Neural cell (in vitro differentiated cells): ENCODE measurements at regions not wholly inside any gene's neighbourhood (a gene's known extent, or its start where the extent isn't known, plus 50 kb on each side); places are given as distances from the start of the nearest gene placed in this dataset.

Source experiments
- H2AFZ ChIP-seq: fragments of 200-600, 300-800 bp; sonication (generic), shearing (Covaris generic); 2 replicates; pipeline ENCODE4 v1.6.0; 2014; ENCODE audit warnings: low read depth, mild to moderate bottlenecking, antibody characterized with exemption, low read length, moderate library complexity
- H3F3A ChIP-seq: fragments of 200-600 bp; shearing (Covaris generic); 2 replicates; pipeline ENCODE4 v1.6.1; 2016; ENCODE audit warnings: mild to moderate bottlenecking, moderate library complexity, mixed read lengths, antibody characterized with exemption, low read length; ENCODE audit not compliant: insufficient read depth, poor library complexity, severe bottlenecking
- H3K27ac ChIP-seq: fragments of 200-600, 300-800 bp; sonication (generic), shearing (Covaris generic); 2 replicates; pipeline ENCODE4 v1.5.1; 2014; ENCODE audit warnings: mild to moderate bottlenecking, low read length, moderate library complexity
- H3K27me3 ChIP-seq: fragments of 300-800, 200-600 bp; sonication (generic), shearing (Covaris generic); 2 replicates; pipeline ENCODE4 v1.6.0; 2014; ENCODE audit warnings: mild to moderate bottlenecking, low read depth, low read length, moderate library complexity; ENCODE audit not compliant: insufficient read depth
- H3K36me3 ChIP-seq: fragments of 300-800, 200-600 bp; sonication (generic), shearing (Covaris generic); 2 replicates; pipeline ENCODE4 v1.5.1; 2014; ENCODE audit warnings: mild to moderate bottlenecking, antibody characterized with exemption, low read length, moderate library complexity; ENCODE audit not compliant: insufficient read depth
- H3K4me2 ChIP-seq: fragments of 300-800, 200-600 bp; sonication (generic), shearing (Covaris generic); 2 replicates; pipeline ENCODE4 v1.6.0; 2014; ENCODE audit warnings: mild to moderate bottlenecking, low read length
- H3K4me3 ChIP-seq: fragments of 300-800, 200-600 bp; sonication (generic), shearing (Covaris generic); 2 replicates; pipeline ENCODE4 v1.5.1; 2014; ENCODE audit warnings: mild to moderate bottlenecking, low read length, moderate library complexity
- H3K79me2 ChIP-seq: fragments of 200-600 bp; shearing (Covaris generic); replicated peaks from 2 replicates; pipeline ENCODE4 v1.6.0; 2014; ENCODE audit warnings: mild to moderate bottlenecking, low read length, moderate library complexity; ENCODE audit not compliant: insufficient read depth
- H3K9ac ChIP-seq: fragments of 300-800, 200-600 bp; sonication (generic), shearing (Covaris generic); 2 replicates; pipeline ENCODE4 v1.6.1; 2016; ENCODE audit warnings: mild to moderate bottlenecking, low read length, mixed read lengths
- H3K9me2 ChIP-seq: fragments of 200-600 bp; shearing (Covaris generic); 2 replicates; pipeline ENCODE4 v1.6.1; 2016; ENCODE audit warnings: mild to moderate bottlenecking, low read length, mixed read lengths; ENCODE audit not compliant: insufficient read depth
- H3K9me3 ChIP-seq: fragments of 200-600, 300-800 bp; sonication (generic), shearing (Covaris generic); 2 replicates; pipeline ENCODE4 v1.6.1; 2016; ENCODE audit warnings: mild to moderate bottlenecking, mixed run types, low read length, moderate library complexity, mixed read lengths
- H4K20me1 ChIP-seq: fragments of 200-600 bp; shearing (Covaris generic); 2 replicates; pipeline ENCODE4 v1.6.1; 2016; ENCODE audit warnings: mild to moderate bottlenecking, mixed run types; ENCODE audit not compliant: insufficient read depth
- EP300 ChIP-seq: fragments of 450-650 bp; conservative IDR thresholded peaks from 2 replicates; pipeline ENCODE4 v1.6.1; 2014; ENCODE audit warnings: antibody characterized with exemption, mild to moderate bottlenecking, moderate library complexity; ENCODE audit not compliant: poor library complexity, severe bottlenecking
- EZH2 ChIP-seq: fragments of 200-600, 300-800 bp; shearing (Covaris generic), sonication (generic); IDR thresholded peaks from 2 replicates; pipeline ENCODE4 v1.6.1; 2014; ENCODE audit warnings: antibody characterized with exemption, low read length, borderline replicate concordance, mild to moderate bottlenecking; ENCODE audit not compliant: insufficient read depth, poor library complexity, severe bottlenecking
- MXI1 ChIP-seq: fragments of 450-650 bp; conservative IDR thresholded peaks from 2 replicates; pipeline ENCODE4 v1.6.1; 2014; ENCODE audit warnings: antibody characterized with exemption, mild to moderate bottlenecking; ENCODE audit not compliant: poor library complexity, severe bottlenecking
- POLR2AphosphoS5 ChIP-seq: IDR thresholded peaks from 2 replicates; pipeline ENCODE4 v1.6.1; 2012
- RAD21 ChIP-seq: fragments of 450-650 bp; conservative IDR thresholded peaks from 2 replicates; pipeline ENCODE4 v1.6.1; 2014; ENCODE audit warnings: antibody characterized with exemption, mild to moderate bottlenecking, moderate library complexity
- SMC3 ChIP-seq: fragments of 450-650 bp; conservative IDR thresholded peaks from 2 replicates; pipeline ENCODE4 v1.6.1; 2014; ENCODE audit warnings: antibody characterized with exemption, mild to moderate bottlenecking, moderate library complexity; ENCODE audit not compliant: poor library complexity
- TAF1 ChIP-seq: IDR thresholded peaks from 2 replicates; pipeline ENCODE4 v1.6.1; 2012; ENCODE audit warnings: low read depth
- TF ChIP-seq, protein P1 (sequence below): IDR thresholded peaks from 2 replicates; pipeline ENCODE4 v1.6.1; 2012; ENCODE audit warnings: borderline replicate concordance
- TF ChIP-seq, protein P2 (sequence below): fragments of 450-650 bp; IDR thresholded peaks from 2 replicates; pipeline ENCODE4 v1.5.1; 2014; ENCODE audit warnings: antibody characterized with exemption, mild to moderate bottlenecking, moderate library complexity; ENCODE audit not compliant: poor library complexity, severe bottlenecking

DNA sequence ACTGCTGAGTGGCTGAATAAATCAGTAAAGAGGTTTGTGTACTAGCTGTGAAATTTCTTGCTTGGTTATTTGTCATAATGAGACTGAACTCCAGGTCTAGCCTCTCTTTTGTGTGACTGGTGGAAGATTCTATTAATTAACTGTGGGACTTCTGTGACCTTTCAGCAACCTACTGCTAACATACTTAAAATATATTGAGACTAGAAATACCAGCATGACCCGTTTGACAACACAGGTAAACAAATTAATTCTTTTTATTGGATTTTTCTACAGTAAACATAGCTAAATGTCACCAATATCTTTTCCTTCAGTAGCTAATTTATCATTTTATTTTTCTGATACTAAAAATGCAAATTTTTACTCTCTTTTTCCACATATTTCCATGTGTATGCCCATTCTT, 390.4 kb upstream of the KCNN2 start:
- Histone ChIP-seq H3K9me3 (no peaks in the 10 kb centered on the region), H3K9ac (no peak overlapping the region), H4K20me1 (no peaks in the 10 kb centered on the region), H3K4me3 (no peak overlapping the region), H3K36me3 (no peaks in the 10 kb centered on the region), H3K9me2 (no peaks in the 10 kb centered on the region), H2AFZ (no peak overlapping the region), H3K4me2 (no peak overlapping the region), H3F3A (no peaks in the 10 kb centered on the region), H3K27ac (no peak overlapping the region), H3K27me3 (no peaks in the 10 kb centered on the region), H3K79me2 (no peaks in the 10 kb centered on the region)
- TF ChIP-seq, protein P1, sequence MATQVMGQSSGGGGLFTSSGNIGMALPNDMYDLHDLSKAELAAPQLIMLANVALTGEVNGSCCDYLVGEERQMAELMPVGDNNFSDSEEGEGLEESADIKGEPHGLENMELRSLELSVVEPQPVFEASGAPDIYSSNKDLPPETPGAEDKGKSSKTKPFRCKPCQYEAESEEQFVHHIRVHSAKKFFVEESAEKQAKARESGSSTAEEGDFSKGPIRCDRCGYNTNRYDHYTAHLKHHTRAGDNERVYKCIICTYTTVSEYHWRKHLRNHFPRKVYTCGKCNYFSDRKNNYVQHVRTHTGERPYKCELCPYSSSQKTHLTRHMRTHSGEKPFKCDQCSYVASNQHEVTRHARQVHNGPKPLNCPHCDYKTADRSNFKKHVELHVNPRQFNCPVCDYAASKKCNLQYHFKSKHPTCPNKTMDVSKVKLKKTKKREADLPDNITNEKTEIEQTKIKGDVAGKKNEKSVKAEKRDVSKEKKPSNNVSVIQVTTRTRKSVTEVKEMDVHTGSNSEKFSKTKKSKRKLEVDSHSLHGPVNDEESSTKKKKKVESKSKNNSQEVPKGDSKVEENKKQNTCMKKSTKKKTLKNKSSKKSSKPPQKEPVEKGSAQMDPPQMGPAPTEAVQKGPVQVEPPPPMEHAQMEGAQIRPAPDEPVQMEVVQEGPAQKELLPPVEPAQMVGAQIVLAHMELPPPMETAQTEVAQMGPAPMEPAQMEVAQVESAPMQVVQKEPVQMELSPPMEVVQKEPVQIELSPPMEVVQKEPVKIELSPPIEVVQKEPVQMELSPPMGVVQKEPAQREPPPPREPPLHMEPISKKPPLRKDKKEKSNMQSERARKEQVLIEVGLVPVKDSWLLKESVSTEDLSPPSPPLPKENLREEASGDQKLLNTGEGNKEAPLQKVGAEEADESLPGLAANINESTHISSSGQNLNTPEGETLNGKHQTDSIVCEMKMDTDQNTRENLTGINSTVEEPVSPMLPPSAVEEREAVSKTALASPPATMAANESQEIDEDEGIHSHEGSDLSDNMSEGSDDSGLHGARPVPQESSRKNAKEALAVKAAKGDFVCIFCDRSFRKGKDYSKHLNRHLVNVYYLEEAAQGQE: no peak
- TF ChIP-seq EZH2: no peak
- TF ChIP-seq RAD21: no peak
- no peak for TF ChIP-seq TAF1
- TF ChIP-seq, protein P2, sequence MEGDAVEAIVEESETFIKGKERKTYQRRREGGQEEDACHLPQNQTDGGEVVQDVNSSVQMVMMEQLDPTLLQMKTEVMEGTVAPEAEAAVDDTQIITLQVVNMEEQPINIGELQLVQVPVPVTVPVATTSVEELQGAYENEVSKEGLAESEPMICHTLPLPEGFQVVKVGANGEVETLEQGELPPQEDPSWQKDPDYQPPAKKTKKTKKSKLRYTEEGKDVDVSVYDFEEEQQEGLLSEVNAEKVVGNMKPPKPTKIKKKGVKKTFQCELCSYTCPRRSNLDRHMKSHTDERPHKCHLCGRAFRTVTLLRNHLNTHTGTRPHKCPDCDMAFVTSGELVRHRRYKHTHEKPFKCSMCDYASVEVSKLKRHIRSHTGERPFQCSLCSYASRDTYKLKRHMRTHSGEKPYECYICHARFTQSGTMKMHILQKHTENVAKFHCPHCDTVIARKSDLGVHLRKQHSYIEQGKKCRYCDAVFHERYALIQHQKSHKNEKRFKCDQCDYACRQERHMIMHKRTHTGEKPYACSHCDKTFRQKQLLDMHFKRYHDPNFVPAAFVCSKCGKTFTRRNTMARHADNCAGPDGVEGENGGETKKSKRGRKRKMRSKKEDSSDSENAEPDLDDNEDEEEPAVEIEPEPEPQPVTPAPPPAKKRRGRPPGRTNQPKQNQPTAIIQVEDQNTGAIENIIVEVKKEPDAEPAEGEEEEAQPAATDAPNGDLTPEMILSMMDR: no peak
- no peak for TF ChIP-seq MXI1
- TF ChIP-seq POLR2AphosphoS5: no peak
- TF ChIP-seq EP300: no peak
- no peak for TF ChIP-seq SMC3

DNA sequence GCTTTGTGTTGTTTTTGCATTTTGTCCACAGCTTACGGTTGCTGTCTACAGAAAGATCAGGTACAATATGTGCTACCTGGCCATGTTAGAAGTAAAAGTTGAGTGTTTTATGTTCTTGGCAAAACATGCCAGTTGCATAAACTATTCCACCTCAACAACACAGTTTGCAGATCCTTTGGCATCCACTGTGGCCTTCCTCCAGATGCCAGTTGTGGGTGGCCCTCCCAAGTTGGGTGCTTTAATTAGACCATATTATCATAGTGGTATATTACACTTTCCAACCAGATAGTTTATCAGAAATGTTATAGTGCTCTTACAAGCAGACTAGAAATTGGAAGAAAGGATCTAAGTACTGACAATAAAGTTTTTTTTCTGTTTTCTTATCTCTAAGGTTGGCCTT, 386.9 kb upstream of the KCNN2 start:
- no peak for TF ChIP-seq TAF1
- H3K9ac ChIP-seq: no peak overlapping the region
- no peaks in the 10 kb centered on the region for H3K79me2 ChIP-seq
- no peaks in the 10 kb centered on the region for H3K36me3 ChIP-seq
- H4K20me1 ChIP-seq: no peaks in the 10 kb centered on the region
- H3K27me3 ChIP-seq: no peaks in the 10 kb centered on the region
- no peak overlapping the region for H3K4me3 ChIP-seq
- H3F3A ChIP-seq: no peaks in the 10 kb centered on the region
- H3K9me2 ChIP-seq: no peaks in the 10 kb centered on the region
- no peak overlapping the region for H3K4me2 ChIP-seq
- no peak overlapping the region for H3K27ac ChIP-seq
- H2AFZ ChIP-seq: no peak overlapping the region
- no peaks in the 10 kb centered on the region for H3K9me3 ChIP-seq

DNA sequence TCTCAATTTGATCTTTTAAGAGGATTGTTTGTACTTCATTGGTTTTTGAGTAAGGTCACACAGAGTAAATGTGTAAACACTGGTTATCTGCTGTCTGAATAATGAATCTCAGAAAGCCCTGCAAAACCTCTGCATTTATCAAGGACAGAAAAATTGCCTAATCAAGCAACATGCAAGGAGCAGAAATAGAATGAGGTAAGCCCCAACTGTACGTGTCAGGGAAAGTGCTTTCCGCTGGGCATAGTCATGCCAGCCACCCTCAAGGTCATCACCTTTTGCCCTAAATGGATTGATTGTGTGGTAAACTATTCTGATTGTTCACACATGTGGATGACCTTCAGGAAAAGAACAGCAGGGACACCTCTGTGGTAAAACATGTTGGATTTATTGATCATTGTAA, 376.9 kb upstream of the KCNN2 start:
- Histone ChIP-seq H3K79me2 (no peaks in the 10 kb centered on the region), H3K9me2 (no peaks in the 10 kb centered on the region), H3K9me3 (no peaks in the 10 kb centered on the region), H3K9ac (no peak overlapping the region), H3K27me3 (no peaks in the 10 kb centered on the region), H4K20me1 (no peaks in the 10 kb centered on the region), H3K4me3 (no peak overlapping the region), H2AFZ (no peak overlapping the region), H3K36me3 (no peaks in the 10 kb centered on the region), H3F3A (no peaks in the 10 kb centered on the region), H3K4me2 (no peak overlapping the region), H3K27ac (no peak overlapping the region)
- TF ChIP-seq EZH2: no peak
- TF ChIP-seq, protein P1: no peak
- TF ChIP-seq SMC3: no peak
- TF ChIP-seq EP300: no peak
- TF ChIP-seq, protein P2: no peak
- no peak for TF ChIP-seq RAD21
- no peak for TF ChIP-seq TAF1
- TF ChIP-seq POLR2AphosphoS5: no peak
- TF ChIP-seq MXI1: no peak
